ENCODE measurements at regions not wholly inside any gene's neighbourhood (a gene's known extent, or its start where the extent isn't known, plus 50 kb on each side); places are given as distances from the start of the nearest gene placed in this dataset.

GRCh38 chr14:101128478-101129321, 225.2 kb upstream of the RTL1 start:
- TF ChIP-seq CTCF (conservative IDR thresholded peaks at IDR 0.05; ENCODE audit: low read depth, low read length) (no peak), EZH2 (IDR thresholded peaks at IDR 0.05; ENCODE audit: borderline replicate concordance, low read depth, low read length, poor library complexity, severe bottlenecking) (no peak)

Measured in A673 (cell line).